HG03457 (cell line): ENCODE measurements at regions not wholly inside any gene's neighbourhood (a gene's known extent, or its start where the extent isn't known, plus 50 kb on each side); places are given as distances from the start of the nearest gene placed in this dataset.
"Not testable (repeated sequence)": the region's sequence is repeated elsewhere in the genome, so short reads cannot be mapped to it uniquely, and the experiment has no call there.

Source experiments
- ATAC-seq: cut with Tn5 transposase; IDR thresholded peaks from one replicate; pipeline ENCODE4 v1.9.1; 2021; ENCODE audit warnings: moderate number of reproducible peaks; ENCODE audit not compliant: unreplicated experiment

GRCh38 chr7:9488555-9488954, 1055.1 kb downstream of the NXPH1 start:
- ATAC-seq: no peak

GRCh38 chr7:9498303-9498702, 1064.9 kb downstream of the NXPH1 start:
- ATAC-seq: no peak

- no peak for ATAC-seq
These were observed 1068.9 kb downstream of the NXPH1 start for GRCh38 chr7:9502269-9502668.

- no peak for ATAC-seq
These were observed 1071.3 kb downstream of the NXPH1 start for GRCh38 chr7:9504678-9505077.

GRCh38 chr7:9505516-9505915, 1072.1 kb downstream of the NXPH1 start:
- ATAC-seq: no peak

- ATAC-seq: no peak
These were observed 1073.9 kb downstream of the NXPH1 start for GRCh38 chr7:9507290-9507689.

GRCh38 chr7:9516662-9517061, 1083.3 kb downstream of the NXPH1 start:
- no peak for ATAC-seq

GRCh38 chr7:9523579-9523978, 1090.2 kb downstream of the NXPH1 start:
- ATAC-seq: no peak

GRCh38 chr7:9552431-9552830, 1119.0 kb downstream of the NXPH1 start:
- not testable (repeated sequence) for ATAC-seq

- ATAC-seq: no peak
These were observed 1124.4 kb downstream of the NXPH1 start for GRCh38 chr7:9557853-9558252.

- ATAC-seq: no peak
These were observed 1142.3 kb downstream of the NXPH1 start for GRCh38 chr7:9575716-9576115.

GRCh38 chr7:9582824-9583223, 1149.4 kb downstream of the NXPH1 start:
- no peak for ATAC-seq

GRCh38 chr7:9598411-9598810, 1165.0 kb downstream of the NXPH1 start:
- no peak for ATAC-seq

- no peak for ATAC-seq
These were observed 1167.6 kb downstream of the NXPH1 start for GRCh38 chr7:9600974-9601373.

GRCh38 chr7:9603291-9603690, 1169.9 kb downstream of the NXPH1 start:
- ATAC-seq: no peak

- no peak for ATAC-seq
These were observed 1175.2 kb downstream of the NXPH1 start for GRCh38 chr7:9608560-9608959.

- ATAC-seq: not testable (repeated sequence)
These were observed 1187.5 kb downstream of the NXPH1 start for GRCh38 chr7:9620899-9621298.

- ATAC-seq: not testable (repeated sequence)
These were observed 1188.0 kb downstream of the NXPH1 start for GRCh38 chr7:9621306-9621902.

GRCh38 chr7:9621927-9622326, 1188.5 kb downstream of the NXPH1 start:
- no peak for ATAC-seq

- ATAC-seq: no peak
These were observed 1192.5 kb downstream of the NXPH1 start for GRCh38 chr7:9625953-9626352.

- ATAC-seq: no peak
These were observed 1212.3 kb downstream of the NXPH1 start for GRCh38 chr7:9645756-9646155.

- ATAC-seq: no peak
These were observed 1223.8 kb downstream of the NXPH1 start for GRCh38 chr7:9657257-9657656.
